PC-3 (cell line): ENCODE measurements at regions not wholly inside any gene's neighbourhood (a gene's known extent, or its start where the extent isn't known, plus 50 kb on each side); places are given as distances from the start of the nearest gene placed in this dataset.

Experiments
- EZH2 ChIP-seq: fragments of 300-600 bp; sonication (generic); IDR thresholded peaks from one replicate; pipeline ENCODE4 v1.6.1; 2017; ENCODE audit warnings: antibody characterized with exemption, mild to moderate bottlenecking, low read length; ENCODE audit not compliant: unreplicated experiment
- EZH2phosphoT487 ChIP-seq: fragments of 300-600 bp; sonication (generic); IDR thresholded peaks from 2 replicates; pipeline ENCODE4 v1.6.1; 2018; ENCODE audit warnings: mild to moderate bottlenecking, antibody characterized with exemption, low read length, borderline replicate concordance
- TF ChIP-seq, protein P1 (sequence below): fragments of 300-600 bp; sonication (generic); conservative IDR thresholded peaks from 2 replicates; pipeline ENCODE4 v1.5.1; 2017; ENCODE audit warnings: antibody characterized with exemption, low read depth, mild to moderate bottlenecking, low read length

DNA sequence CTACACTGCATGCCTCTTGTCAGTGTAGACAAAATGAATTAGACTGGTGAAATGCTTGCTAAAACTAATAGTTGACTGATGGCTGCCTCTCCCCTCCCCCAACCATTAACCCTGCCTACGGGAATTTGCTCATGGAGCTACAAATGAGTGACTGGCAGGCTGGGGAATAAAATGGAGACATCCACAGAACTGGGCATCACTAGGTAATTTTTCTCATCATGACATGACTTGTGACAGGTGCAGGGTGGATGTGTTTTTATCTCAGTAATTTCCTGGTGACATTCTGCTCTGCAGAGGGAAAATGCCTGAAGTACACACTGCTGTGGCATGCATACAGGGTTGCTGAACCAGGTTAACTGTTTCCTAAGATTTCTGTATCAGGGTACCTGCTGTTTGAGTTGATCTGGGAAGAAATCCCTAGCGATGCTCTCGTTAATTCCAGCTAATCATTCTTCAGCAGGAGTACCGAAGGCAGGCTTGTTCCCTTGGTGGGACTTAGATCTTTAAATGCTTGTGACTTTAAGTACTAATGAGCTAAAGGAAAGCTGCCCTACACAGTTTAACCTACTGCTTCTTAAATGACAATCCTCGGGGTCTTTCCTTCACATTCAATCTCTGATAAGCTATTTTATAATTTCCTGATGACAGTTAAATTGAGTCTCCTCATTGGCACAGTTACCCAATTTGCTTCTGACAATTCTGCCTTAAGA, 376.3 kb upstream of the LCORL start:
- TF ChIP-seq, protein P1, sequence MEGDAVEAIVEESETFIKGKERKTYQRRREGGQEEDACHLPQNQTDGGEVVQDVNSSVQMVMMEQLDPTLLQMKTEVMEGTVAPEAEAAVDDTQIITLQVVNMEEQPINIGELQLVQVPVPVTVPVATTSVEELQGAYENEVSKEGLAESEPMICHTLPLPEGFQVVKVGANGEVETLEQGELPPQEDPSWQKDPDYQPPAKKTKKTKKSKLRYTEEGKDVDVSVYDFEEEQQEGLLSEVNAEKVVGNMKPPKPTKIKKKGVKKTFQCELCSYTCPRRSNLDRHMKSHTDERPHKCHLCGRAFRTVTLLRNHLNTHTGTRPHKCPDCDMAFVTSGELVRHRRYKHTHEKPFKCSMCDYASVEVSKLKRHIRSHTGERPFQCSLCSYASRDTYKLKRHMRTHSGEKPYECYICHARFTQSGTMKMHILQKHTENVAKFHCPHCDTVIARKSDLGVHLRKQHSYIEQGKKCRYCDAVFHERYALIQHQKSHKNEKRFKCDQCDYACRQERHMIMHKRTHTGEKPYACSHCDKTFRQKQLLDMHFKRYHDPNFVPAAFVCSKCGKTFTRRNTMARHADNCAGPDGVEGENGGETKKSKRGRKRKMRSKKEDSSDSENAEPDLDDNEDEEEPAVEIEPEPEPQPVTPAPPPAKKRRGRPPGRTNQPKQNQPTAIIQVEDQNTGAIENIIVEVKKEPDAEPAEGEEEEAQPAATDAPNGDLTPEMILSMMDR, result no peak
- no peak for TF ChIP-seq EZH2
- no peak for TF ChIP-seq EZH2phosphoT487
